ENCODE measurements at regions not wholly inside any gene's neighbourhood (a gene's known extent, or its start where the extent isn't known, plus 50 kb on each side); places are given as distances from the start of the nearest gene placed in this dataset.

GRCh38 chr13:110061270-110061669, 245.7 kb downstream of the COL4A1 start:
- TF ChIP-seq CTCF (IDR thresholded peaks at IDR 0.05) (no peak), POLR2A (IDR thresholded peaks at IDR 0.05) (no peak)
